ENCODE measurements at regions not wholly inside any gene's neighbourhood (a gene's known extent, or its start where the extent isn't known, plus 50 kb on each side); places are given as distances from the start of the nearest gene placed in this dataset.
"Not testable (repeated sequence)": the region's sequence is repeated elsewhere in the genome, so short reads cannot be mapped to it uniquely, and the experiment has no call there.

GRCh38 chr7:113752689-113753088 lies 166.1 kb downstream of the PPP1R3A start:
- Histone ChIP-seq H3K9me3 (no peaks in the 10 kb centered on the region), H3K27me3 (no peaks in the 10 kb centered on the region), H3K27ac (no peak overlapping the region), H3K36me3 (no peaks in the 10 kb centered on the region), H3K4me1 (no peaks in the 10 kb centered on the region), H3K4me3 (no peak overlapping the region)
- no peak for TF ChIP-seq CTCF (IDR thresholded peaks at IDR 0.05)
- intact Hi-C loops (cut with DNase I): no loop called here
- DNase-seq (ENCODE audit: low spot score in 2 of 2): no peak

GRCh38 chr7:113752289-113752688 lies 166.5 kb downstream of the PPP1R3A start:
- H3K27me3 ChIP-seq: no peaks in the 10 kb centered on the region
- no peak for DNase-seq (ENCODE audit: low spot score in 2 of 2)
- H3K36me3 ChIP-seq: no peaks in the 10 kb centered on the region
- no peak overlapping the region for H3K4me3 ChIP-seq
- intact Hi-C loops (cut with DNase I): no loop called here
- no peaks in the 10 kb centered on the region for H3K9me3 ChIP-seq
- no peaks in the 10 kb centered on the region for H3K4me1 ChIP-seq
- TF ChIP-seq CTCF (IDR thresholded peaks at IDR 0.05): no peak
- H3K27ac ChIP-seq: no peak overlapping the region

GRCh38 chr7:113751547-113751946 lies 167.3 kb downstream of the PPP1R3A start:
- intact Hi-C loops (cut with DNase I): no loop called here
- H3K4me1 ChIP-seq: no peaks in the 10 kb centered on the region

GRCh38 chr7:113748385-113748784 lies 170.4 kb downstream of the PPP1R3A start:
- H3K4me3 ChIP-seq; DNase-seq (ENCODE audit: low spot score in 2 of 2); H3K36me3 ChIP-seq; intact Hi-C loops (cut with DNase I); H3K27me3 ChIP-seq; H3K4me1 ChIP-seq; H3K9me3 ChIP-seq; H3K27ac ChIP-seq: not testable (repeated sequence)

More at GRCh38 chr7:113751547-113751946, 167.3 kb downstream of the PPP1R3A start:
- H3K36me3 ChIP-seq: no peaks in the 10 kb centered on the region
- no peak for DNase-seq (ENCODE audit: low spot score in 2 of 2)
- no peaks in the 10 kb centered on the region for H3K9me3 ChIP-seq
- H3K4me3 ChIP-seq: no peak overlapping the region
- no peak for TF ChIP-seq CTCF (IDR thresholded peaks at IDR 0.05)
- no peaks in the 10 kb centered on the region for H3K27me3 ChIP-seq
- H3K27ac ChIP-seq: no peak overlapping the region

- DNase-seq (ENCODE audit: low spot score in 2 of 2); H3K9me3 ChIP-seq; H3K27me3 ChIP-seq; intact Hi-C loops (cut with DNase I); H3K4me3 ChIP-seq; H3K4me1 ChIP-seq; H3K27ac ChIP-seq; H3K36me3 ChIP-seq: not testable (repeated sequence)
These were observed 175.8 kb downstream of the PPP1R3A start for GRCh38 chr7:113742946-113743431.

GRCh38 chr7:113742377-113742776 lies 176.4 kb downstream of the PPP1R3A start:
- Histone ChIP-seq H3K4me1 (no peaks in the 10 kb centered on the region), H3K9me3 (no peaks in the 10 kb centered on the region), H3K27ac (no peak overlapping the region), H3K36me3 (no peaks in the 10 kb centered on the region), H3K27me3 (no peaks in the 10 kb centered on the region), H3K4me3 (no peak overlapping the region)
- no peak for TF ChIP-seq CTCF (IDR thresholded peaks at IDR 0.05)
- intact Hi-C loops (cut with DNase I): no loop called here
- DNase-seq (ENCODE audit: low spot score in 2 of 2): no peak

GRCh38 chr7:113731571-113731970 lies 187.2 kb downstream of the PPP1R3A start:
- no peaks in the 10 kb centered on the region for H3K27me3 ChIP-seq
- H3K4me1 ChIP-seq: no peaks in the 10 kb centered on the region
- no peak overlapping the region for H3K4me3 ChIP-seq
- H3K9me3 ChIP-seq: no peaks in the 10 kb centered on the region
- no peak overlapping the region for H3K27ac ChIP-seq
- H3K36me3 ChIP-seq: no peaks in the 10 kb centered on the region
- intact Hi-C loops (cut with DNase I): no loop called here
- TF ChIP-seq CTCF (IDR thresholded peaks at IDR 0.05): no peak
- DNase-seq (ENCODE audit: low spot score in 2 of 2): no peak

All from ascending aorta (tissue), 2 donors.